Thyroid gland (tissue), 4 donors: ENCODE measurements at regions not wholly inside any gene's neighbourhood (a gene's known extent, or its start where the extent isn't known, plus 50 kb on each side); places are given as distances from the start of the nearest gene placed in this dataset.

Source experiments
- CTCF ChIP-seq, 6 experiments: fragments of 200-600 bp in 3 of 6; fragments of 450-650 bp in 3 of 6; sonication (generic) in 3 of 6; IDR thresholded peaks; one replicate each; pipeline ENCODE4 v1.5.1; 2016 to 2019; ENCODE audit warnings: antibody characterized with exemption in 6 of 6, mild to moderate bottlenecking in 2 of 6, inconsistent platforms in 1 of 6, moderate library complexity in 1 of 6
- POLR2A ChIP-seq, 2 donors: fragments of 450-650 bp; IDR thresholded peaks; one replicate each; pipeline ENCODE4 v1.6.1; 2017; ENCODE audit warnings: antibody characterized with exemption in 2 of 2, mild to moderate bottlenecking in 2 of 2, moderate library complexity in 1 of 2

DNA sequence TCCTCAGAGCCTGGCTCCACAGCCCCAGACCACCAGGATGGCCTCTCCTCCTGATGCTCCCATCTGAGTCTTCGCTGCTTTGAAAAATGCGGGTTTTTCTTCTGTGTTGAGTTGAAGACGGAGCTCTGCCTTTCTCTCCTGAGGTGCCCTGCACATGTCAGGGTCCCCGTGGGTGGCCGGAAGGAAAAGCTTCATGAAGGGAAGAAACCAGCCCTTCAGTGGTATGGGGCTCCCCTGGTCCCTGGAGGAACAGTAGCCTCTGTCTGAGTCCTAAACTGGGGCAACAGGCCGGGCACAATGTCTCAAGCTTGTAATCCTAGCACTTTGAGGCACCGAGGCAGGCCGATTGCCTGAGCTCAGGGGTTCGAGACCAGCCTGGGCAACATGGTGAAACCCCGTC is 54.7 kb upstream of the CAB39 start:
- TF ChIP-seq CTCF (IDR thresholded peaks at IDR 0.05): no peak
- no peak for TF ChIP-seq POLR2A (IDR thresholded peaks at IDR 0.05)
